A673 (cell line): ENCODE measurements at regions not wholly inside any gene's neighbourhood (a gene's known extent, or its start where the extent isn't known, plus 50 kb on each side); places are given as distances from the start of the nearest gene placed in this dataset.

Experiments
- CTCF ChIP-seq: fragments of 300-800, 200-600 bp; sonication (generic); conservative IDR thresholded peaks from 2 replicates; pipeline ENCODE4 v1.5.1; 2017; ENCODE audit warnings: low read depth, mild to moderate bottlenecking, antibody characterized with exemption, low read length, moderate library complexity, mixed read lengths
- EZH2 ChIP-seq: fragments of 200-600 bp; sonication (generic); IDR thresholded peaks from 2 replicates; pipeline ENCODE4 v1.6.1; 2017; ENCODE audit warnings: borderline replicate concordance, low read depth, mild to moderate bottlenecking, mixed read lengths, antibody characterized with exemption, low read length; ENCODE audit not compliant: poor library complexity, severe bottlenecking

- TF ChIP-seq CTCF: no peak
- no peak for TF ChIP-seq EZH2
Observed at GRCh38 chr16:65947951-65948350, 418.5 kb upstream of the CDH5 start.
